GM12891 (cell line): ENCODE measurements at regions not wholly inside any gene's neighbourhood (a gene's known extent, or its start where the extent isn't known, plus 50 kb on each side); places are given as distances from the start of the nearest gene placed in this dataset.

Source experiments
- POLR2A ChIP-seq: IDR thresholded peaks from 2 replicates; pipeline ENCODE4 v1.6.1; 2011; ENCODE audit warnings: low read depth, low read length, control low read depth
- POLR2AphosphoS5 ChIP-seq: IDR thresholded peaks from 2 replicates; pipeline ENCODE4 v1.6.1; 2011; ENCODE audit warnings: low read depth, low read length, control low read depth
- POU2F2 ChIP-seq: IDR thresholded peaks from 2 replicates; pipeline ENCODE4 v1.6.1; 2011; ENCODE audit warnings: low read depth, mild to moderate bottlenecking, control low read depth, low read length, moderate library complexity
- SPI1 ChIP-seq: IDR thresholded peaks from 2 replicates; pipeline ENCODE4 v1.6.1; 2011; ENCODE audit warnings: low read depth, low read length, control low read depth
- TAF1 ChIP-seq: IDR thresholded peaks from 2 replicates; pipeline ENCODE4 v1.6.1; 2011; ENCODE audit warnings: low read depth, low read length, control low read depth

- TF ChIP-seq POLR2A (no peak), POLR2AphosphoS5 (no peak), TAF1 (no peak), SPI1 (no peak), POU2F2 (no peak)
These were observed 188.3 kb upstream of the MEOX2 start for GRCh38 chr7:15874774-15875173.
